ENCODE measurements at regions not wholly inside any gene's neighbourhood (a gene's known extent, or its start where the extent isn't known, plus 50 kb on each side); places are given as distances from the start of the nearest gene placed in this dataset.

DNA sequence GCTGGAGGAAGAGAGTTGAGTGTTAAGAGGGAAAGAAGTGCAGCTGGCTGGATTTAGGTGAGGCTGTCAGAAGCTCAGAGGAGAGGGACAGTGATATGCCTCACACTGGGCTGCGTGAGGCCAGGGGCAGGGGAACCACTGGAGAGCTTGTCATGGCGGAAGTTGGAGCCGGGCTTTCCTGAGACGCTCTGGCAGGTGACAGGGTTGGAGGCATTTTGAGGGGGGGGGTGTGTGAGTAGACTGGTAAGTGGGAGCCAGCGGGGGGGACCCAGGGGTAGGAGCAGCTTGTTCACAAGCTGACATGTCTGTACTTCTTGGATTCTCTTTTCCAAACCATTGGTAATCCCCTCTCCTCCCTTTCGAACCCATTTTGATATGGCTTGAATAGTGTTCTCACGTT is 331.5 kb upstream of the RGMA start:
- H3K9me3 ChIP-seq: no peaks in the 10 kb centered on the region
- no peak overlapping the region for H3K27ac ChIP-seq
- TF ChIP-seq, protein P1, sequence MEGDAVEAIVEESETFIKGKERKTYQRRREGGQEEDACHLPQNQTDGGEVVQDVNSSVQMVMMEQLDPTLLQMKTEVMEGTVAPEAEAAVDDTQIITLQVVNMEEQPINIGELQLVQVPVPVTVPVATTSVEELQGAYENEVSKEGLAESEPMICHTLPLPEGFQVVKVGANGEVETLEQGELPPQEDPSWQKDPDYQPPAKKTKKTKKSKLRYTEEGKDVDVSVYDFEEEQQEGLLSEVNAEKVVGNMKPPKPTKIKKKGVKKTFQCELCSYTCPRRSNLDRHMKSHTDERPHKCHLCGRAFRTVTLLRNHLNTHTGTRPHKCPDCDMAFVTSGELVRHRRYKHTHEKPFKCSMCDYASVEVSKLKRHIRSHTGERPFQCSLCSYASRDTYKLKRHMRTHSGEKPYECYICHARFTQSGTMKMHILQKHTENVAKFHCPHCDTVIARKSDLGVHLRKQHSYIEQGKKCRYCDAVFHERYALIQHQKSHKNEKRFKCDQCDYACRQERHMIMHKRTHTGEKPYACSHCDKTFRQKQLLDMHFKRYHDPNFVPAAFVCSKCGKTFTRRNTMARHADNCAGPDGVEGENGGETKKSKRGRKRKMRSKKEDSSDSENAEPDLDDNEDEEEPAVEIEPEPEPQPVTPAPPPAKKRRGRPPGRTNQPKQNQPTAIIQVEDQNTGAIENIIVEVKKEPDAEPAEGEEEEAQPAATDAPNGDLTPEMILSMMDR (IDR thresholded peaks at IDR 0.05): no peak
- peaks cover 6% of the 10 kb centered on the region for H3K27me3 ChIP-seq
- H3K4me3 ChIP-seq (ENCODE audit: low read depth in 1 of 2, low read length in 1 of 2): no peak overlapping the region
- H3K36me3 ChIP-seq: no peaks in the 10 kb centered on the region
- no peaks in the 10 kb centered on the region for H3K4me1 ChIP-seq (ENCODE audit: control insufficient read depth in 1 of 2, insufficient read depth in 1 of 2, low read depth in 1 of 2, low read length in 1 of 2)

DNA sequence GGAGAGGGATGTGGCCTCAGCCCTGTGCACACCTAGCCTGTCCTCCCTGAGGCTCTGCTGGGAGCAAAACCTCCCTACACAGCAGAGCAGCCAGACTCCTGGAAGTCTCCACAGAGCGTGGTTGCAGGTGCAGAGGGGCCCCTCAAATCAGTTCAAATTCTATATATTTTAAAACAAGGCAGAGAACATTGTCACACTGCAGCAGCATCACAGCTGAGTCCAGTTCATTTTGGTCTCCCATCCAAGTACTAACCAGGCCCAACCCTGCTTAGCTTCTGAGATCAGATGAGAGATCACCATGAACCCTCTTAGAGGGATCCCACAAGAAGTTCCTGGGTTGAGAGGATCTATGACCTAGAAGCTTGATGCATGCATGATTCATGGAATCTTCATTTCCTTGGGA is 331.0 kb upstream of the RGMA start:
- H3K4me3 ChIP-seq (ENCODE audit: low read depth in 1 of 2, low read length in 1 of 2): no peak overlapping the region
- TF ChIP-seq, protein P1 (IDR thresholded peaks at IDR 0.05): no peak
- H3K27ac ChIP-seq: no peak overlapping the region
- no peaks in the 10 kb centered on the region for H3K9me3 ChIP-seq
- H3K27me3 ChIP-seq: peaks cover 6% of the 10 kb centered on the region
- H3K4me1 ChIP-seq (ENCODE audit: control insufficient read depth in 1 of 2, insufficient read depth in 1 of 2, low read depth in 1 of 2, low read length in 1 of 2): no peaks in the 10 kb centered on the region
- no peaks in the 10 kb centered on the region for H3K36me3 ChIP-seq

DNA sequence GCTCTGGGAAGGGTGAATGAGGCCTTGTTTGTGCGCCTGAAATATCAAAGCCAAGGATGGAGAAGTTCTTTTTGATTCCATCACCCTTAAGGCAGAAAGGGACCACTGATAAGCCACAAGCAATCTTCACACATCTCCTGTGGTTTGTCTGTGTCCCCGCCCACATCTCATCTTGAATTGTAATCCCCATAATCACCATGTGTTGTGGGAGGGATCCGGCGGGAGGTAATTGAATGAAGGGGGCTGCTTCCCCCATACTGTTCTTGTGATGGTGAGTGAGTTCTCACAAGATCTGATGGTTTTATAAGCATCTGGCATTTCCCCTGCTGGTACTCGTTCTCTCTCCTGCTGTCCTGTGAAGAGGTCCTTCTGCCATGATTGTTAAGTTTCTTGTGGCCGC is 329.6 kb upstream of the RGMA start:
- Histone ChIP-seq H3K9me3 (no peaks in the 10 kb centered on the region), H3K36me3 (no peaks in the 10 kb centered on the region), H3K4me1 (ENCODE audit: control insufficient read depth in 1 of 2, insufficient read depth in 1 of 2, low read depth in 1 of 2, low read length in 1 of 2) (no peaks in the 10 kb centered on the region), H3K4me3 (ENCODE audit: low read depth in 1 of 2, low read length in 1 of 2) (no peak overlapping the region), H3K27me3 (peaks cover 6% of the 10 kb centered on the region), H3K27ac (no peak overlapping the region)
- TF ChIP-seq, protein P1 (IDR thresholded peaks at IDR 0.05): no peak

DNA sequence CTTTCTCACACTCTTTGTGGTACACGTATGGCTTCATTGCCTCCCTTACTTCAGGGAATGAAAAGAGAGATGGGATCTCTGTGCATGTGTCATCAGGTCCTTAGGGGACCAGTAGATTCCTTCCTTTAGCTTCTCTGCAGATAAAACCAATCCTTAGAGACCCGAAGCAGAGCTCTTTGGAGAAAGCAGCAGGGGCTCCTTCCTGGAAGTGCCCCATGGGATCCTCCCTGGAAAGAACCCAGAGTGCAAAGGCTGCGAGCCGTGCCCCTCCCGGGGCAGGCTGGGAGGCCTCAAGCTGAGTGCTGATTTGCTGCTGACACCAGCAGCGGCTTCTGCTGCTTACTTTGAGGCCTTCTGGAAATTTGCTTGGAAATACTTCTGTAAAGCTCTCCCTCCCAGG is 328.6 kb upstream of the RGMA start:
- Histone ChIP-seq H3K27ac (no peak overlapping the region), H3K4me1 (ENCODE audit: control insufficient read depth in 1 of 2, insufficient read depth in 1 of 2, low read depth in 1 of 2, low read length in 1 of 2) (no peaks in the 10 kb centered on the region), H3K4me3 (ENCODE audit: low read depth in 1 of 2, low read length in 1 of 2) (no peak overlapping the region), H3K9me3 (no peaks in the 10 kb centered on the region), H3K27me3 (peaks cover 6% of the 10 kb centered on the region), H3K36me3 (no peaks in the 10 kb centered on the region)
- TF ChIP-seq, protein P1 (IDR thresholded peaks at IDR 0.05): no peak

DNA sequence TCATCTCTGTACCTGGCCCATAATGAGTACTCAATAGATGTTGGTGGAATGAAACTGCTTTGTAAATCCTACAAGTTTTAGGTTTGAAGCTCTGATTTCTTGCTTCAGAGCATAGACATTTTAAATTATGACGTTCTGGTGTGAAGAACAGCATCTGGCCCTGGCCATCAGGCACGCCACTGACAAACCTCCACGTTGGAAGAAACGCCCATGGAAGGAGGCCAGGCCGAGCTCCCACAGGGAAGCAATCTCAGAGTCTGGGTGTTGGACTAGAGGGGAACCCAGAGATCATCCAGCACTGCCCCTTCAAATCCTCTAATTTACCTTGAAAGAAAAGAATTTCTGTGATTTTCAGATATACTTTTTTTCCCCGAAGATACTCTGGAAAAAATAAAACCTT is 328.1 kb upstream of the RGMA start:
- H3K36me3 ChIP-seq: no peaks in the 10 kb centered on the region
- no peaks in the 10 kb centered on the region for H3K4me1 ChIP-seq (ENCODE audit: control insufficient read depth in 1 of 2, insufficient read depth in 1 of 2, low read depth in 1 of 2, low read length in 1 of 2)
- H3K27ac ChIP-seq: no peak overlapping the region
- TF ChIP-seq, protein P1 (IDR thresholded peaks at IDR 0.05): no peak
- H3K4me3 ChIP-seq (ENCODE audit: low read depth in 1 of 2, low read length in 1 of 2): no peak overlapping the region
- peaks cover 6% of the 10 kb centered on the region for H3K27me3 ChIP-seq
- H3K9me3 ChIP-seq: no peaks in the 10 kb centered on the region

DNA sequence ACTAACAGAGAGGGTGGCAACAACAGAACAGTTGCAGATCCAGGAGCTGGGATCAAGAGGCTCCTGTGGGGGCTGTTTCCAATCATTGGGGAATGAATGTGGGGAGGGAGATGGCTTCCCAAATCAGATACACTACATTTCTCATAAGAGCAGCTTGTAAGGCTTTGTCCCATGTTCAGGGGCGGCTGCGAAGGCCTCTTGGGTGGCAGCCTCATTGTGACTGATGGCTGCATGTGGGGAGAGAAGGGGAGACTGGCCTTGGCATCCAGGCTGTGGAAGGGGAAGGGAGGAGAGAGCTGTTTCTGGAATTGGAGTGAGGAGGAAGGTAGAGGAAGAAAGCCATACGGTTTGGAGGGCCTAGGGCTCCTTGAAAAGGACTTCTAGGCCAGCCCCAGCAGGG is 326.6 kb upstream of the RGMA start:
- Histone ChIP-seq H3K4me3 (ENCODE audit: low read depth in 1 of 2, low read length in 1 of 2) (no peak overlapping the region), H3K4me1 (ENCODE audit: control insufficient read depth in 1 of 2, insufficient read depth in 1 of 2, low read depth in 1 of 2, low read length in 1 of 2) (no peaks in the 10 kb centered on the region), H3K27ac (no peak overlapping the region), H3K9me3 (no peaks in the 10 kb centered on the region), H3K36me3 (no peaks in the 10 kb centered on the region), H3K27me3 (peaks cover 6% of the 10 kb centered on the region)
- TF ChIP-seq, protein P1 (IDR thresholded peaks at IDR 0.05): no peak

All from neutrophil (primary cell).